IMR-90 (cell line): ENCODE measurements at regions not wholly inside any gene's neighbourhood (a gene's known extent, or its start where the extent isn't known, plus 50 kb on each side); places are given as distances from the start of the nearest gene placed in this dataset.

ENCODE experiments used
- ATAC-seq: fragments of 200-7000 bp; cut with Tn5 transposase; 2 replicates; pipeline ENCODE4 v1.9.1; 2020; ENCODE audit warnings: low read depth, mild to moderate bottlenecking, moderate library complexity
- BruUV-seq: library from RNA; stranded (reverse); fragments of 400-500 nt; replicated peaks from 2 replicates; lab custom pipeline; 2021; lab: Mats Ljungman, UMichigan
- CTCF ChIA-PET: fragments of 300-600 bp; formaldehyde crosslinking; extraction: SDS; loops from one replicate; lab custom pipeline; 2021; ENCODE audit warnings: antibody characterized with exemption; lab: Yijun Ruan, JAX
- POLR2A ChIA-PET: fragments of 300-600 bp; sonication (Branson Sonifier 250); formaldehyde crosslinking; loops from one replicate; lab custom pipeline; 2022; ENCODE audit warnings: antibody characterized with exemption; ENCODE audit not compliant: unreplicated experiment; lab: Charles Lee
- DNase-seq: peaks from one replicate; pipeline ENCODE4 v3.0.0; 2013
- H2AFZ ChIP-seq: replicated peaks from 2 replicates; pipeline ENCODE3; 2013; ENCODE audit warnings: low read length, mild to moderate bottlenecking; ENCODE audit not compliant: poor library complexity
- H2AK5ac ChIP-seq: 2 replicates; pipeline ENCODE4 v1.6.1; 2013; ENCODE audit warnings: low read depth, low read length, inconsistent platforms
- H2AK9ac ChIP-seq: replicated peaks from 2 replicates; pipeline ENCODE3; 2013; ENCODE audit warnings: mild to moderate bottlenecking, low read depth, low read length, moderate library complexity; ENCODE audit not compliant: poor library complexity
- H2BK120ac ChIP-seq: 2 replicates; pipeline ENCODE4 v1.6.1; 2013; ENCODE audit warnings: low read depth, low read length, inconsistent platforms
- H2BK15ac ChIP-seq: 3 replicates; pipeline ENCODE4 v1.6.1; 2013; ENCODE audit warnings: low read depth, low read length, inconsistent platforms
- H2BK20ac ChIP-seq: 2 replicates; pipeline ENCODE4 v1.6.1; 2013; ENCODE audit warnings: low read depth, mild to moderate bottlenecking, inconsistent platforms, low read length, moderate library complexity
- H2BK5ac ChIP-seq: 2 replicates; pipeline ENCODE4 v1.6.1; 2013; ENCODE audit warnings: mild to moderate bottlenecking, low read depth, low read length, inconsistent platforms; ENCODE audit not compliant: poor library complexity, severe bottlenecking
- H3K14ac ChIP-seq: replicated peaks from 2 replicates; pipeline ENCODE4 v1.6.1; 2013; ENCODE audit warnings: low read depth, low read length, inconsistent platforms
- H3K18ac ChIP-seq: 2 replicates; pipeline ENCODE4 v1.6.1; 2013; ENCODE audit warnings: low read depth, low read length, control low read depth
- H3K23ac ChIP-seq: 2 replicates; pipeline ENCODE4 v1.6.1; 2013; ENCODE audit warnings: low read depth, low read length, inconsistent platforms
- H3K27ac ChIP-seq: 2 replicates; pipeline ENCODE4 v1.5.1; 2013; ENCODE audit warnings: mild to moderate bottlenecking, control low read depth, low read length; ENCODE audit not compliant: insufficient read depth
- H3K27me3 ChIP-seq: 2 replicates; pipeline ENCODE4 v1.6.1; 2013; ENCODE audit warnings: low read length; ENCODE audit not compliant: control insufficient read depth, insufficient read depth
- H3K36me3 ChIP-seq: 2 replicates; pipeline ENCODE4 v1.6.1; 2013; ENCODE audit warnings: low read length, mixed read lengths; ENCODE audit not compliant: control insufficient read depth, insufficient read depth
- H3K4ac ChIP-seq: 2 replicates; pipeline ENCODE4 v1.6.1; 2013; ENCODE audit warnings: low read depth, low read length, inconsistent platforms
- H3K4me1 ChIP-seq: 2 replicates; pipeline ENCODE4 v1.6.1; 2013; ENCODE audit warnings: low read length, mixed read lengths; ENCODE audit not compliant: control insufficient read depth, insufficient read depth
- H3K4me2 ChIP-seq: 2 replicates; pipeline ENCODE4 v1.6.1; 2013; ENCODE audit warnings: low read depth, mild to moderate bottlenecking, control low read depth, low read length, moderate library complexity
- H3K4me3 ChIP-seq: 2 replicates; pipeline ENCODE4 v1.5.1; 2013; ENCODE audit warnings: low read depth, mild to moderate bottlenecking, control low read depth, low read length, moderate library complexity; ENCODE audit not compliant: insufficient read depth
- H3K56ac ChIP-seq: 2 replicates; pipeline ENCODE4 v1.6.1; 2013; ENCODE audit warnings: low read length, inconsistent platforms; ENCODE audit not compliant: insufficient read depth; ENCODE audit errors: extremely low read depth
- H3K79me1 ChIP-seq, 2 experiments: 2 replicates each; pipeline ENCODE4 v1.6.1; 2013; ENCODE audit warnings: low read length in 2 of 2, inconsistent platforms in 1 of 2, low read depth in 1 of 2
- H3K9ac ChIP-seq: 2 replicates; pipeline ENCODE4 v1.6.1; 2013; ENCODE audit warnings: low read depth, low read length, control low read depth
- H3K9me1 ChIP-seq: 2 replicates; pipeline ENCODE4 v1.6.1; 2013; ENCODE audit warnings: low read length, inconsistent platforms; ENCODE audit not compliant: insufficient read depth
- H3K9me3 ChIP-seq: 2 replicates; pipeline ENCODE4 v1.6.1; 2013; ENCODE audit warnings: low read length; ENCODE audit not compliant: control insufficient read depth, insufficient read depth
- H4K20me1 ChIP-seq: 2 replicates; pipeline ENCODE4 v1.6.1; 2013; ENCODE audit warnings: low read length, inconsistent platforms; ENCODE audit not compliant: insufficient read depth
- H4K5ac ChIP-seq: 2 replicates; pipeline ENCODE4 v1.6.1; 2013; ENCODE audit warnings: mild to moderate bottlenecking, low read depth, low read length, control low read depth
- H4K8ac ChIP-seq, 2 experiments: 2 replicates each; pipeline ENCODE4 v1.6.1; 2013; ENCODE audit warnings: low read depth in 2 of 2, low read length in 2 of 2, control low read depth in 1 of 2, inconsistent platforms in 1 of 2
- H4K91ac ChIP-seq: 2 replicates; pipeline ENCODE4 v1.6.1; 2013; ENCODE audit warnings: low read depth, low read length, inconsistent platforms; ENCODE audit not compliant: insufficient read depth
- BHLHE40 ChIP-seq: fragments of 150-350 bp; IDR thresholded peaks from 2 replicates; pipeline ENCODE4 v1.6.1; 2016; ENCODE audit warnings: mild to moderate bottlenecking, low read depth, low read length
- CEBPB ChIP-seq: IDR thresholded peaks from 2 replicates; pipeline ENCODE4 v1.6.1; 2012; ENCODE audit warnings: low read depth, low read length, improper control_type of control experiment
- CHD1 ChIP-seq: IDR thresholded peaks from 2 replicates; pipeline ENCODE4 v1.6.1; 2012; ENCODE audit warnings: low read depth, low read length, improper control_type of control experiment
- FOS ChIP-seq: fragments of 150-350 bp; IDR thresholded peaks from 2 replicates; pipeline ENCODE4 v1.6.1; 2016; ENCODE audit warnings: low read depth, low read length
- MAFK ChIP-seq: IDR thresholded peaks from 2 replicates; pipeline ENCODE4 v1.6.1; 2012; ENCODE audit warnings: low read depth, low read length, improper control_type of control experiment
- MAZ ChIP-seq: IDR thresholded peaks from 2 replicates; pipeline ENCODE4 v1.6.1; 2012; ENCODE audit warnings: low read depth, mild to moderate bottlenecking, low read length, improper control_type of control experiment, moderate library complexity, borderline replicate concordance
- MXI1 ChIP-seq: IDR thresholded peaks from 2 replicates; pipeline ENCODE4 v1.6.1; 2012; ENCODE audit warnings: low read depth, mild to moderate bottlenecking, low read length, moderate library complexity, borderline replicate concordance
- NFE2L2 ChIP-seq: fragments of 150-350 bp; IDR thresholded peaks from 2 replicates; pipeline ENCODE4 v1.6.1; 2016; ENCODE audit warnings: low read depth, mild to moderate bottlenecking, low read length
- POLR2A ChIP-seq: IDR thresholded peaks from 2 replicates; pipeline ENCODE4 v1.6.1; 2012; ENCODE audit warnings: mild to moderate bottlenecking, low read depth, low read length
- RAD21 ChIP-seq: IDR thresholded peaks from 2 replicates; pipeline ENCODE4 v1.6.1; 2012; ENCODE audit warnings: low read length, improper control_type of control experiment
- RCOR1 ChIP-seq: IDR thresholded peaks from 2 replicates; pipeline ENCODE4 v1.6.1; 2012; ENCODE audit warnings: mild to moderate bottlenecking, low read length, improper control_type of control experiment; ENCODE audit not compliant: insufficient replicate concordance
- RFX5 ChIP-seq: IDR thresholded peaks from 2 replicates; pipeline ENCODE4 v1.8.0; 2012; ENCODE audit warnings: low read depth, mild to moderate bottlenecking, low read length, moderate library complexity
- SMC3 ChIP-seq: fragments of 150-350 bp; IDR thresholded peaks from 2 replicates; pipeline ENCODE4 v1.6.1; 2016; ENCODE audit warnings: low read depth, mild to moderate bottlenecking, antibody characterized with exemption, low read length, moderate library complexity
- WGBS, 2 experiments: methylation state at CpG; one replicate each; pipeline versions ENCODE4 v1.1.5 to v1.1.7; 2013; ENCODE audit warnings: missing lambda C conversion rate in 2 of 2; ENCODE audit not compliant: insufficient read length in 1 of 2; ENCODE audit errors: extremely low coverage in 2 of 2; 5-methylcytosine and 5-hydroxymethylcytosine counted together
- dilution Hi-C: fragments of 300-500 bp; cut with HindIII; formaldehyde crosslinking; loops from one replicate; pipeline ENCODE4 v1.14.3; 2018; ENCODE audit warnings: low sequenced_read_pairs; ENCODE audit not compliant: unreplicated experiment
- in situ Hi-C: fragments of 300-500 bp; cut with MboI; formaldehyde crosslinking; loops from 3 replicates; pipeline ENCODE4 v1.14.3; 2019; ENCODE audit warnings: low sequenced_read_pairs, inconsistent platforms, mixed read lengths
- intact Hi-C: fragments of 100-400 bp; cut with micrococcal nuclease; formaldehyde crosslinking; loops from 2 replicates; pipeline ENCODE4 v1.10.0; 2022
- TF ChIP-seq, protein P1 (sequence below): fragments of 150-350 bp; IDR thresholded peaks from 2 replicates; pipeline ENCODE4 v1.6.1; 2017; ENCODE audit warnings: mild to moderate bottlenecking, antibody characterized with exemption, low read length, low read depth
- TF ChIP-seq, protein P2 (sequence below): fragments of 150-350 bp; IDR thresholded peaks from 2 replicates; pipeline ENCODE4 v1.6.1; 2016; ENCODE audit warnings: low read depth, mild to moderate bottlenecking, low read length, moderate library complexity, borderline replicate concordance
- TF ChIP-seq, protein P3 (sequence below): conservative IDR thresholded peaks from 2 replicates; pipeline ENCODE4 v1.5.1; 2012; ENCODE audit warnings: mild to moderate bottlenecking, low read depth, low read length, improper control_type of control experiment

DNA sequence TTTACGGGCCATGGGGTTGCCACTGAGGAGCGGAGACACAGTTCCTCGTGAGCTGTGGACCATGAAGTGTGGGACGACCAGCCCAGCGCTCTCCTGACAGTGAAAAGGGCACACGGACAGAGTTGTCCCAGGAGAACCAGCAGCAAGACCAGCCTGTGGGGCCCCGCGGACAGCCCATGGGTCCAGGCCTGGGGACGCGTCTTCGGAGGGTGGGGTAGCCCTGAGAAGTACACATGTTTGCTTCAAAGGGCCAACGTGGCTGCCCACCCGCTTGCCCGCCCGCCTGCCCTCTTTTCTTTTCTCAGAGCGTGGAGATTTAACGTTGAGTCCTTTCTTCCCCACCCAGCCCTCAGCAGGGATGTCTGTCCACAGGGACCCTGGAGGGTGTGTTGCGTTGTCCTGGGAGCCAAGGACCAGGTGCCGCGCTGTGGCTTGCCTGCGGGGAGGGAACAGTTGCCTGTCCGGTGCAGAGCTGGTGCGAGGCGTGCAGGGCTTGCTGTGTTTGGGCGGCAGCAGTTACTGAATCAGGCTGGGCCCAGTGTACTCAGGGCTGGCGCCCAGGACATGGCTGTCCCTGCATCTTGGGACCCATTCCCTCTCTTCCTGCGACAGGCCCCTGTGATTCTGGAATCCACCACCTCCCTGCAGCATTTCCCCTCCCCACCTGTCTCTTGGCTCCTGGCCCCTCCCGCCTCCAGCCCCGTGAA, 120.1 kb upstream of the HDAC4 start:
- Histone ChIP-seq H3K4me1 (no peaks in the 10 kb centered on the region), H4K20me1 (no peaks in the 10 kb centered on the region), H3K79me1 (no peaks in the 10 kb centered on the region), H2BK20ac (no peak overlapping the region), H3K9me3 (peaks cover 17% of the 10 kb centered on the region), H3K4me2 (no peak overlapping the region), H2BK5ac (no peak overlapping the region), H3K23ac (no peak overlapping the region), H3K4ac (no peak overlapping the region), H3K9me1 (no peaks in the 10 kb centered on the region), H3K27me3 (no peaks in the 10 kb centered on the region), H2AK5ac (no peak overlapping the region), H3K27ac (no peak overlapping the region), H3K9ac (no peak overlapping the region), H2AK9ac (peak overlapping the region; percentile 28), H4K91ac (no peak overlapping the region), H2AFZ (no peak overlapping the region), H3K4me3 (no peak overlapping the region), H3K18ac (no peak overlapping the region), H2BK120ac (no peak overlapping the region), H4K8ac (no peak overlapping the region), H2BK15ac (no peak overlapping the region), H3K14ac (no peak overlapping the region), H4K5ac (no peak overlapping the region), H3K36me3 (no peaks in the 10 kb centered on the region), H3K56ac (no peak overlapping the region)
- WGBS, 2 experiments, result 81% methylated on average over 9 of the region's 29 CpGs; no CpG with 5 or more reads in 1 of the 2 experiments
- in situ Hi-C loops, result no loop called here
- TF ChIP-seq NFE2L2 (no peak), MXI1 (no peak), CEBPB (no peak), MAFK (no peak), RAD21 (no peak), CHD1 (no peak), RCOR1 (no peak), RFX5 (no peak), POLR2A (no peak), MAZ (no peak), BHLHE40 (no peak), FOS (no peak), SMC3 (no peak)
- TF ChIP-seq, protein P1, sequence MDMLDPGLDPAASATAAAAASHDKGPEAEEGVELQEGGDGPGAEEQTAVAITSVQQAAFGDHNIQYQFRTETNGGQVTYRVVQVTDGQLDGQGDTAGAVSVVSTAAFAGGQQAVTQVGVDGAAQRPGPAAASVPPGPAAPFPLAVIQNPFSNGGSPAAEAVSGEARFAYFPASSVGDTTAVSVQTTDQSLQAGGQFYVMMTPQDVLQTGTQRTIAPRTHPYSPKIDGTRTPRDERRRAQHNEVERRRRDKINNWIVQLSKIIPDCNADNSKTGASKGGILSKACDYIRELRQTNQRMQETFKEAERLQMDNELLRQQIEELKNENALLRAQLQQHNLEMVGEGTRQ, result no peak
- TF ChIP-seq, protein P2, sequence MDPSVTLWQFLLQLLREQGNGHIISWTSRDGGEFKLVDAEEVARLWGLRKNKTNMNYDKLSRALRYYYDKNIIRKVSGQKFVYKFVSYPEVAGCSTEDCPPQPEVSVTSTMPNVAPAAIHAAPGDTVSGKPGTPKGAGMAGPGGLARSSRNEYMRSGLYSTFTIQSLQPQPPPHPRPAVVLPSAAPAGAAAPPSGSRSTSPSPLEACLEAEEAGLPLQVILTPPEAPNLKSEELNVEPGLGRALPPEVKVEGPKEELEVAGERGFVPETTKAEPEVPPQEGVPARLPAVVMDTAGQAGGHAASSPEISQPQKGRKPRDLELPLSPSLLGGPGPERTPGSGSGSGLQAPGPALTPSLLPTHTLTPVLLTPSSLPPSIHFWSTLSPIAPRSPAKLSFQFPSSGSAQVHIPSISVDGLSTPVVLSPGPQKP, result no peak
- TF ChIP-seq, protein P3, sequence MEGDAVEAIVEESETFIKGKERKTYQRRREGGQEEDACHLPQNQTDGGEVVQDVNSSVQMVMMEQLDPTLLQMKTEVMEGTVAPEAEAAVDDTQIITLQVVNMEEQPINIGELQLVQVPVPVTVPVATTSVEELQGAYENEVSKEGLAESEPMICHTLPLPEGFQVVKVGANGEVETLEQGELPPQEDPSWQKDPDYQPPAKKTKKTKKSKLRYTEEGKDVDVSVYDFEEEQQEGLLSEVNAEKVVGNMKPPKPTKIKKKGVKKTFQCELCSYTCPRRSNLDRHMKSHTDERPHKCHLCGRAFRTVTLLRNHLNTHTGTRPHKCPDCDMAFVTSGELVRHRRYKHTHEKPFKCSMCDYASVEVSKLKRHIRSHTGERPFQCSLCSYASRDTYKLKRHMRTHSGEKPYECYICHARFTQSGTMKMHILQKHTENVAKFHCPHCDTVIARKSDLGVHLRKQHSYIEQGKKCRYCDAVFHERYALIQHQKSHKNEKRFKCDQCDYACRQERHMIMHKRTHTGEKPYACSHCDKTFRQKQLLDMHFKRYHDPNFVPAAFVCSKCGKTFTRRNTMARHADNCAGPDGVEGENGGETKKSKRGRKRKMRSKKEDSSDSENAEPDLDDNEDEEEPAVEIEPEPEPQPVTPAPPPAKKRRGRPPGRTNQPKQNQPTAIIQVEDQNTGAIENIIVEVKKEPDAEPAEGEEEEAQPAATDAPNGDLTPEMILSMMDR, result no peak
- DNase-seq, result no peak
- no peak for ATAC-seq
- CTCF ChIA-PET, result no interaction called here
- dilution Hi-C loops, result no loop called here
- POLR2A ChIA-PET, result no interaction called here
- no TSS peak for BruUV-seq
- intact Hi-C loops, result no loop called here
